GM23338 (cell line): ENCODE measurements at regions not wholly inside any gene's neighbourhood (a gene's known extent, or its start where the extent isn't known, plus 50 kb on each side); places are given as distances from the start of the nearest gene placed in this dataset.

Experiments
- ATAC-seq: fragments of 200-7000 bp; cut with Tn5 transposase; 3 replicates; pipeline ENCODE4 v1.9.1; 2020
- DNase-seq: peaks from one replicate; pipeline ENCODE4 v3.0.0-alpha.2; 2015; ENCODE audit warnings: low spot score
- H2AFZ ChIP-seq: fragments of 200-600 bp; sonication (generic); 2 replicates; pipeline ENCODE4 v1.8.0; 2016; ENCODE audit warnings: antibody characterized with exemption, mild to moderate bottlenecking, moderate library complexity
- H3F3A ChIP-seq: fragments of 200-600 bp; sonication (generic); replicated peaks from 2 replicates; pipeline ENCODE4 v1.8.0; 2017; ENCODE audit warnings: antibody characterized with exemption, mixed run types, low read depth
- H3K27ac ChIP-seq: fragments of 200-600 bp; sonication (generic); 2 replicates; pipeline ENCODE4 v1.6.1; 2016; ENCODE audit warnings: low read depth
- H3K27me3 ChIP-seq: fragments of 200-600 bp; sonication (generic); 2 replicates; pipeline ENCODE4 v1.8.0; 2016; ENCODE audit warnings: mild to moderate bottlenecking, mixed run types, moderate library complexity; ENCODE audit not compliant: insufficient read depth
- H3K36me3 ChIP-seq: fragments of 200-600 bp; sonication (generic); 2 replicates; pipeline ENCODE4 v1.8.0; 2016; ENCODE audit warnings: mild to moderate bottlenecking; ENCODE audit not compliant: insufficient read depth
- H3K4me1 ChIP-seq: fragments of 200-600 bp; sonication (generic); 2 replicates; pipeline ENCODE4 v1.8.0; 2016; ENCODE audit warnings: mild to moderate bottlenecking, moderate library complexity; ENCODE audit not compliant: insufficient read depth
- H3K4me2 ChIP-seq: fragments of 200-600 bp; sonication (generic); 2 replicates; pipeline ENCODE4 v1.7.1; 2017; ENCODE audit warnings: mixed run types
- H3K4me3 ChIP-seq: fragments of 200-600 bp; sonication (generic); 2 replicates; pipeline ENCODE4 v1.6.1; 2016; ENCODE audit warnings: mixed run types
- H3K79me2 ChIP-seq: fragments of 200-600 bp; sonication (generic); replicated peaks from 2 replicates; pipeline ENCODE4 v1.8.0; 2017; ENCODE audit warnings: mild to moderate bottlenecking; ENCODE audit not compliant: insufficient read depth
- H3K9me2 ChIP-seq: fragments of 200-600 bp; sonication (generic); 2 replicates; pipeline ENCODE4 v1.8.0; 2017; ENCODE audit not compliant: insufficient read depth
- H4K20me1 ChIP-seq: fragments of 200-600 bp; sonication (generic); replicated peaks from 2 replicates; pipeline ENCODE4 v1.8.0; 2017; ENCODE audit warnings: mild to moderate bottlenecking; ENCODE audit not compliant: insufficient read depth
- H3K27ac Mint-ChIP-seq: 2 replicates; pipeline ENCODE4 v1.8.0; 2020; ENCODE audit warnings: inconsistent platforms, mild to moderate bottlenecking, moderate library complexity, mixed read lengths
- H3K27me3 Mint-ChIP-seq: 3 replicates; pipeline ENCODE4 v1.8.0; 2022; ENCODE audit warnings: low read depth, mild to moderate bottlenecking, moderate library complexity, mixed read lengths, inconsistent platforms; ENCODE audit not compliant: insufficient read depth, poor library complexity
- H3K36me3 Mint-ChIP-seq: 3 replicates; pipeline ENCODE4 v1.8.0; 2021; ENCODE audit warnings: low read depth, mild to moderate bottlenecking, inconsistent platforms, moderate library complexity, mixed read lengths
- H3K4me1 Mint-ChIP-seq: 3 replicates; pipeline ENCODE4 v1.8.0; 2020; ENCODE audit warnings: mild to moderate bottlenecking, inconsistent platforms, mixed read lengths
- H3K4me3 Mint-ChIP-seq: 3 replicates; pipeline ENCODE4 v1.8.0; 2021; ENCODE audit warnings: moderate library complexity, mild to moderate bottlenecking, inconsistent platforms, mixed read lengths
- H3K9me3 Mint-ChIP-seq: 3 replicates; pipeline ENCODE4 v1.8.0; 2020; ENCODE audit warnings: moderate library complexity, mild to moderate bottlenecking, inconsistent platforms, mixed read lengths
- CREB1 ChIP-seq: fragments of 250-450 bp; sonication (Bioruptor Pico); IDR thresholded peaks from 2 replicates; pipeline ENCODE4 v1.5.0; 2020; ENCODE audit warnings: low read depth, mild to moderate bottlenecking, moderate library complexity
- ETS1 ChIP-seq: IDR thresholded peaks from 2 replicates; pipeline ENCODE4 v1.6.1; 2016; ENCODE audit warnings: antibody characterized with exemption
- EZH2 ChIP-seq: fragments of 200-600 bp; sonication (generic); IDR thresholded peaks from one replicate; pipeline ENCODE4 v1.8.0; 2017; ENCODE audit warnings: antibody characterized with exemption, mild to moderate bottlenecking, low read depth; ENCODE audit not compliant: unreplicated experiment
- EZH2phosphoT487 ChIP-seq: fragments of 200-600 bp; sonication (generic); IDR thresholded peaks from one replicate; pipeline ENCODE4 v1.8.1; 2018; ENCODE audit warnings: antibody characterized with exemption; ENCODE audit not compliant: unreplicated experiment
- JUNB ChIP-seq: IDR thresholded peaks from one replicate; pipeline ENCODE4 v1.6.1; 2016; ENCODE audit warnings: antibody characterized with exemption; ENCODE audit not compliant: unreplicated experiment
- NANOG ChIP-seq: IDR thresholded peaks from 2 replicates; pipeline ENCODE4 v1.6.1; 2016; ENCODE audit warnings: antibody characterized with exemption, borderline replicate concordance
- POLR2AphosphoS5 ChIP-seq: IDR thresholded peaks from 2 replicates; pipeline ENCODE4 v1.6.1; 2016; ENCODE audit warnings: antibody characterized with exemption, low read depth
- STAT1 ChIP-seq: IDR thresholded peaks from one replicate; pipeline ENCODE4 v1.6.1; 2016; ENCODE audit warnings: antibody characterized with exemption; ENCODE audit not compliant: unreplicated experiment
- ZNF114 ChIP-seq: fragments of 250-450 bp; sonication (Bioruptor Pico); IDR thresholded peaks from 2 replicates; pipeline ENCODE4 v1.5.0; 2020; ENCODE audit warnings: mild to moderate bottlenecking, moderate library complexity
- ZNF331 ChIP-seq: fragments of 250-450 bp; sonication (Bioruptor Pico); IDR thresholded peaks from 2 replicates; pipeline ENCODE4 v1.5.0; 2020; ENCODE audit warnings: low read depth, mild to moderate bottlenecking, moderate library complexity
- TF ChIP-seq, protein P1 (sequence below), 2 experiments: fragments of 200-600 bp in 1 of 2; sonication (generic) in 1 of 2; conservative IDR thresholded peaks; 2 replicates each; pipeline versions ENCODE4 v1.5.1 to v1.6.1; 2016 to 2017; ENCODE audit warnings: antibody characterized with exemption in 2 of 2, low read depth in 2 of 2, mild to moderate bottlenecking in 2 of 2, moderate library complexity in 1 of 2
- TF ChIP-seq, protein P2 (sequence below): fragments of 250-450 bp; sonication (Bioruptor Pico); IDR thresholded peaks from 2 replicates; pipeline ENCODE4 v1.5.0; 2020; ENCODE audit warnings: mild to moderate bottlenecking, moderate library complexity
- TF ChIP-seq, protein P3 (sequence below): IDR thresholded peaks from one replicate; pipeline ENCODE4 v1.6.1; 2018; ENCODE audit warnings: antibody characterized with exemption; ENCODE audit not compliant: unreplicated experiment

DNA sequence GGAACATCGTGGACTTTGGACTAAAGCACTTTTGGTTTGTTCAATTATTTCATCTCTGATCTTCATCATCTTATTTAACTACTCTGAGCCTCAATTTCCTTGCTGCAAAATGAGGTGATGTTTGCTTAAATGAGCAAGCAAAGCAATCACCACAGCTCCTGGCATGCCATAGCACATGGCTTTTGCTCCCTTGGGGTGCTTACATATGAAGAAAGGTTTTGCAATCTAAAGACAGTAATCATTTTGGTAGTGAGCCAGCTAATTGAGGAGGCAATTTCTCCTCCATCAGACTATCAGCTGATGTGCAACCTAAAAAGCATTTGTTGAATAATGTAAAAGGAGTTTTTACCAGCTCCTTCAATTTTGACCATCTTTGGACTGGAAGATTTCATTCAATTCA, 68.8 kb upstream of the KCNJ15 start:
- no peak overlapping the region for H3K4me3 ChIP-seq
- no peak overlapping the region for H3K27ac Mint-ChIP-seq
- no peaks in the 10 kb centered on the region for H3K27me3 ChIP-seq
- ATAC-seq (no peak), DNase-seq (no peak)
- H3K79me2 ChIP-seq = no peaks in the 10 kb centered on the region
- H3K4me1 Mint-ChIP-seq = no peaks in the 10 kb centered on the region
- TF ChIP-seq ETS1 (no peak), EZH2 (no peak), POLR2AphosphoS5 (no peak), ZNF114 (CRISPR knock-in tag) (no peak), JUNB (no peak), NANOG (no peak), STAT1 (no peak), CREB1 (CRISPR knock-in tag) (no peak), EZH2phosphoT487 (no peak), ZNF331 (CRISPR knock-in tag) (no peak)
- TF ChIP-seq, protein P1, sequence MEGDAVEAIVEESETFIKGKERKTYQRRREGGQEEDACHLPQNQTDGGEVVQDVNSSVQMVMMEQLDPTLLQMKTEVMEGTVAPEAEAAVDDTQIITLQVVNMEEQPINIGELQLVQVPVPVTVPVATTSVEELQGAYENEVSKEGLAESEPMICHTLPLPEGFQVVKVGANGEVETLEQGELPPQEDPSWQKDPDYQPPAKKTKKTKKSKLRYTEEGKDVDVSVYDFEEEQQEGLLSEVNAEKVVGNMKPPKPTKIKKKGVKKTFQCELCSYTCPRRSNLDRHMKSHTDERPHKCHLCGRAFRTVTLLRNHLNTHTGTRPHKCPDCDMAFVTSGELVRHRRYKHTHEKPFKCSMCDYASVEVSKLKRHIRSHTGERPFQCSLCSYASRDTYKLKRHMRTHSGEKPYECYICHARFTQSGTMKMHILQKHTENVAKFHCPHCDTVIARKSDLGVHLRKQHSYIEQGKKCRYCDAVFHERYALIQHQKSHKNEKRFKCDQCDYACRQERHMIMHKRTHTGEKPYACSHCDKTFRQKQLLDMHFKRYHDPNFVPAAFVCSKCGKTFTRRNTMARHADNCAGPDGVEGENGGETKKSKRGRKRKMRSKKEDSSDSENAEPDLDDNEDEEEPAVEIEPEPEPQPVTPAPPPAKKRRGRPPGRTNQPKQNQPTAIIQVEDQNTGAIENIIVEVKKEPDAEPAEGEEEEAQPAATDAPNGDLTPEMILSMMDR (conservative IDR thresholded peaks at IDR 0.05; ENCODE audit: low read depth in 2 of 2) = no peak
- TF ChIP-seq, protein P2, sequence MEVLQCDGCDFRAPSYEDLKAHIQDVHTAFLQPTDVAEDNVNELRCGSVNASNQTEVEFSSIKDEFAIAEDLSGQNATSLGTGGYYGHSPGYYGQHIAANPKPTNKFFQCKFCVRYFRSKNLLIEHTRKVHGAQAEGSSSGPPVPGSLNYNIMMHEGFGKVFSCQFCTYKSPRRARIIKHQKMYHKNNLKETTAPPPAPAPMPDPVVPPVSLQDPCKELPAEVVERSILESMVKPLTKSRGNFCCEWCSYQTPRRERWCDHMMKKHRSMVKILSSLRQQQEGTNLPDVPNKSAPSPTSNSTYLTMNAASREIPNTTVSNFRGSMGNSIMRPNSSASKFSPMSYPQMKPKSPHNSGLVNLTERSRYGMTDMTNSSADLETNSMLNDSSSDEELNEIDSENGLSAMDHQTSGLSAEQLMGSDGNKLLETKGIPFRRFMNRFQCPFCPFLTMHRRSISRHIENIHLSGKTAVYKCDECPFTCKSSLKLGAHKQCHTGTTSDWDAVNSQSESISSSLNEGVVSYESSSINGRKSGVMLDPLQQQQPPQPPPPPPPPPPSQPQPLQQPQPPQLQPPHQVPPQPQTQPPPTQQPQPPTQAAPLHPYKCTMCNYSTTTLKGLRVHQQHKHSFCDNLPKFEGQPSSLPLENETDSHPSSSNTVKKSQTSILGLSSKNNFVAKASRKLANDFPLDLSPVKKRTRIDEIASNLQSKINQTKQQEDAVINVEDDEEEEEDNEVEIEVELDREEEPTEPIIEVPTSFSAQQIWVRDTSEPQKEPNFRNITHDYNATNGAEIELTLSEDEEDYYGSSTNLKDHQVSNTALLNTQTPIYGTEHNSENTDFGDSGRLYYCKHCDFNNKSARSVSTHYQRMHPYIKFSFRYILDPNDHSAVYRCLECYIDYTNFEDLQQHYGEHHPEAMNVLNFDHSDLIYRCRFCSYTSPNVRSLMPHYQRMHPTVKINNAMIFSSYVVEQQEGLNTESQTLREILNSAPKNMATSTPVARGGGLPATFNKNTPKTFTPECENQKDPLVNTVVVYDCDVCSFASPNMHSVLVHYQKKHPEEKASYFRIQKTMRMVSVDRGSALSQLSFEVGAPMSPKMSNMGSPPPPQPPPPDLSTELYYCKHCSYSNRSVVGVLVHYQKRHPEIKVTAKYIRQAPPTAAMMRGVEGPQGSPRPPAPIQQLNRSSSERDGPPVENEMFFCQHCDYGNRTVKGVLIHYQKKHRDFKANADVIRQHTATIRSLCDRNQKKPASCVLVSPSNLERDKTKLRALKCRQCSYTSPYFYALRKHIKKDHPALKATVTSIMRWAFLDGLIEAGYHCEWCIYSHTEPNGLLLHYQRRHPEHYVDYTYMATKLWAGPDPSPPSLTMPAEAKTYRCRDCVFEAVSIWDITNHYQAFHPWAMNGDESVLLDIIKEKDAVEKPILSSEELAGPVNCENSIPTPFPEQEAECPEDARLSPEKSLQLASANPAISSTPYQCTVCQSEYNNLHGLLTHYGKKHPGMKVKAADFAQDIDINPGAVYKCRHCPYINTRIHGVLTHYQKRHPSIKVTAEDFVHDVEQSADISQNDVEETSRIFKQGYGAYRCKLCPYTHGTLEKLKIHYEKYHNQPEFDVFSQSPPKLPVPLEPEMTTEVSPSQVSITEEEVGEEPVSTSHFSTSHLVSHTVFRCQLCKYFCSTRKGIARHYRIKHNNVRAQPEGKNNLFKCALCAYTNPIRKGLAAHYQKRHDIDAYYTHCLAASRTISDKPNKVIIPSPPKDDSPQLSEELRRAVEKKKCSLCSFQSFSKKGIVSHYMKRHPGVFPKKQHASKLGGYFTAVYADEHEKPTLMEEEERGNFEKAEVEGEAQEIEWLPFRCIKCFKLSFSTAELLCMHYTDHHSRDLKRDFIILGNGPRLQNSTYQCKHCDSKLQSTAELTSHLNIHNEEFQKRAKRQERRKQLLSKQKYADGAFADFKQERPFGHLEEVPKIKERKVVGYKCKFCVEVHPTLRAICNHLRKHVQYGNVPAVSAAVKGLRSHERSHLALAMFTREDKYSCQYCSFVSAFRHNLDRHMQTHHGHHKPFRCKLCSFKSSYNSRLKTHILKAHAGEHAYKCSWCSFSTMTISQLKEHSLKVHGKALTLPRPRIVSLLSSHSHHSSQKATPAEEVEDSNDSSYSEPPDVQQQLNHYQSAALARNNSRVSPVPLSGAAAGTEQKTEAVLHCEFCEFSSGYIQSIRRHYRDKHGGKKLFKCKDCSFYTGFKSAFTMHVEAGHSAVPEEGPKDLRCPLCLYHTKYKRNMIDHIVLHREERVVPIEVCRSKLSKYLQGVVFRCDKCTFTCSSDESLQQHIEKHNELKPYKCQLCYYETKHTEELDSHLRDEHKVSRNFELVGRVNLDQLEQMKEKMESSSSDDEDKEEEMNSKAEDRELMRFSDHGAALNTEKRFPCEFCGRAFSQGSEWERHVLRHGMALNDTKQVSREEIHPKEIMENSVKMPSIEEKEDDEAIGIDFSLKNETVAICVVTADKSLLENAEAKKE (CRISPR knock-in tag) = no peak
- TF ChIP-seq, protein P3, sequence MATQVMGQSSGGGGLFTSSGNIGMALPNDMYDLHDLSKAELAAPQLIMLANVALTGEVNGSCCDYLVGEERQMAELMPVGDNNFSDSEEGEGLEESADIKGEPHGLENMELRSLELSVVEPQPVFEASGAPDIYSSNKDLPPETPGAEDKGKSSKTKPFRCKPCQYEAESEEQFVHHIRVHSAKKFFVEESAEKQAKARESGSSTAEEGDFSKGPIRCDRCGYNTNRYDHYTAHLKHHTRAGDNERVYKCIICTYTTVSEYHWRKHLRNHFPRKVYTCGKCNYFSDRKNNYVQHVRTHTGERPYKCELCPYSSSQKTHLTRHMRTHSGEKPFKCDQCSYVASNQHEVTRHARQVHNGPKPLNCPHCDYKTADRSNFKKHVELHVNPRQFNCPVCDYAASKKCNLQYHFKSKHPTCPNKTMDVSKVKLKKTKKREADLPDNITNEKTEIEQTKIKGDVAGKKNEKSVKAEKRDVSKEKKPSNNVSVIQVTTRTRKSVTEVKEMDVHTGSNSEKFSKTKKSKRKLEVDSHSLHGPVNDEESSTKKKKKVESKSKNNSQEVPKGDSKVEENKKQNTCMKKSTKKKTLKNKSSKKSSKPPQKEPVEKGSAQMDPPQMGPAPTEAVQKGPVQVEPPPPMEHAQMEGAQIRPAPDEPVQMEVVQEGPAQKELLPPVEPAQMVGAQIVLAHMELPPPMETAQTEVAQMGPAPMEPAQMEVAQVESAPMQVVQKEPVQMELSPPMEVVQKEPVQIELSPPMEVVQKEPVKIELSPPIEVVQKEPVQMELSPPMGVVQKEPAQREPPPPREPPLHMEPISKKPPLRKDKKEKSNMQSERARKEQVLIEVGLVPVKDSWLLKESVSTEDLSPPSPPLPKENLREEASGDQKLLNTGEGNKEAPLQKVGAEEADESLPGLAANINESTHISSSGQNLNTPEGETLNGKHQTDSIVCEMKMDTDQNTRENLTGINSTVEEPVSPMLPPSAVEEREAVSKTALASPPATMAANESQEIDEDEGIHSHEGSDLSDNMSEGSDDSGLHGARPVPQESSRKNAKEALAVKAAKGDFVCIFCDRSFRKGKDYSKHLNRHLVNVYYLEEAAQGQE = no peak
- H3K27me3 Mint-ChIP-seq = no peaks in the 10 kb centered on the region
- H3K4me1 ChIP-seq = no peaks in the 10 kb centered on the region
- no peak overlapping the region for H3K4me2 ChIP-seq
- no peaks in the 10 kb centered on the region; the same call in 2 of the 3 replicates for H3K36me3 Mint-ChIP-seq
- H2AFZ ChIP-seq = no peak overlapping the region
- H3K4me3 Mint-ChIP-seq = no peak overlapping the region
- peaks cover 21% of the 10 kb centered on the region; the same call in 2 of the 3 replicates for H3K9me3 Mint-ChIP-seq
- H3F3A ChIP-seq = no peaks in the 10 kb centered on the region
- H3K36me3 ChIP-seq = no peaks in the 10 kb centered on the region
- peaks cover 7% of the 10 kb centered on the region; the same call in 1 of the 2 replicates for H3K9me2 ChIP-seq
- no peak overlapping the region for H3K27ac ChIP-seq
- H4K20me1 ChIP-seq = no peaks in the 10 kb centered on the region
